ENCODE measurements at regions not wholly inside any gene's neighbourhood (a gene's known extent, or its start where the extent isn't known, plus 50 kb on each side); places are given as distances from the start of the nearest gene placed in this dataset.

- intact Hi-C loops (cut with DNase I; ENCODE audit: low total_unique reads), result no loop called here
- no peak for DNase-seq (ENCODE audit: low spot score in 2 of 2)
- TF ChIP-seq POLR2A (IDR thresholded peaks at IDR 0.05) (no peak), CTCF (IDR thresholded peaks at IDR 0.05) (no peak)
- no peak overlapping the region for H3K4me3 ChIP-seq (ENCODE audit: low read depth, poor library complexity, severe bottlenecking)
- WGBS, 2 donors, result 68 to 83% methylated on average over 3 of the region's 3 CpGs
Observed at GRCh38 chr1:55959136-55959548, 620.2 kb downstream of the PLPP3 start.

- TF ChIP-seq POLR2A (IDR thresholded peaks at IDR 0.05), result no peak
- TF ChIP-seq CTCF (IDR thresholded peaks at IDR 0.05), result no peak
- WGBS, 2 donors, result 91 to 92% methylated on average over 2 of the region's 2 CpGs
- H3K4me3 ChIP-seq (ENCODE audit: low read depth, poor library complexity, severe bottlenecking), result no peak overlapping the region
Observed at GRCh38 chr1:55958498-55958897, 620.9 kb downstream of the PLPP3 start.

GRCh38 chr1:55957276-55957675 lies 622.1 kb downstream of the PLPP3 start:
- TF ChIP-seq CTCF (IDR thresholded peaks at IDR 0.05) (no peak), POLR2A (IDR thresholded peaks at IDR 0.05) (no peak)
- peak in 1 of 2 donors; percentile 34 for DNase-seq (ENCODE audit: low spot score in 2 of 2)
- no peak overlapping the region for H3K4me3 ChIP-seq (ENCODE audit: low read depth, poor library complexity, severe bottlenecking)
- intact Hi-C loops (cut with DNase I; ENCODE audit: low total_unique reads), result no loop called here

More at GRCh38 chr1:55958498-55958897, 620.9 kb downstream of the PLPP3 start:
- no peak for DNase-seq (ENCODE audit: low spot score in 2 of 2)
- intact Hi-C loops (cut with DNase I; ENCODE audit: low total_unique reads), result no loop called here

GRCh38 chr1:55955016-55955621 lies 624.2 kb downstream of the PLPP3 start:
- intact Hi-C loops (cut with DNase I; ENCODE audit: low total_unique reads), result no loop called here
- TF ChIP-seq CTCF (IDR thresholded peaks at IDR 0.05), result no peak
- TF ChIP-seq POLR2A (IDR thresholded peaks at IDR 0.05), result no peak

GRCh38 chr1:55951291-55951690 lies 628.1 kb downstream of the PLPP3 start:
- no peak for DNase-seq (ENCODE audit: low spot score in 2 of 2)
- TF ChIP-seq POLR2A (IDR thresholded peaks at IDR 0.05), result no peak
- no peak for TF ChIP-seq CTCF (IDR thresholded peaks at IDR 0.05)
- H3K4me3 ChIP-seq (ENCODE audit: low read depth, poor library complexity, severe bottlenecking), result no peak overlapping the region
- intact Hi-C loops (cut with DNase I; ENCODE audit: low total_unique reads), result no loop called here
- WGBS, 2 donors, result 61 to 69% methylated on average over 3 of the region's 3 CpGs

More at GRCh38 chr1:55955016-55955621, 624.2 kb downstream of the PLPP3 start:
- WGBS, 2 donors, result 59 to 82% methylated on average over 12 of the region's 12 CpGs
- H3K4me3 ChIP-seq (ENCODE audit: low read depth, poor library complexity, severe bottlenecking), result no peak overlapping the region
- DNase-seq (ENCODE audit: low spot score in 2 of 2), result no peak

GRCh38 chr1:55947446-55947845 lies 631.9 kb downstream of the PLPP3 start:
- intact Hi-C loops (cut with DNase I; ENCODE audit: low total_unique reads), result no loop called here
- WGBS, 2 donors, result 86 to 90% methylated on average over 1 of the region's 1 CpG
- no peak for DNase-seq (ENCODE audit: low spot score in 2 of 2)
- TF ChIP-seq CTCF (IDR thresholded peaks at IDR 0.05) (no peak), POLR2A (IDR thresholded peaks at IDR 0.05) (no peak)
- no peak overlapping the region for H3K4me3 ChIP-seq (ENCODE audit: low read depth, poor library complexity, severe bottlenecking)

Data from lower leg skin (tissue), 4 donors.